ENCODE measurements at regions not wholly inside any gene's neighbourhood (a gene's known extent, or its start where the extent isn't known, plus 50 kb on each side); places are given as distances from the start of the nearest gene placed in this dataset.
"Not testable (repeated sequence)": the region's sequence is repeated elsewhere in the genome, so short reads cannot be mapped to it uniquely, and the experiment has no call there.

GRCh38 chr17:37859451-37859850, 64.8 kb upstream of the TBC1D3K start:
- DNase-seq (ENCODE audit: low spot score): no peak

- DNase-seq (ENCODE audit: low spot score): not testable (repeated sequence)
Observed at GRCh38 chr17:37858391-37858790, 65.8 kb upstream of the TBC1D3K start.

GRCh38 chr17:37856245-37856644, 68.0 kb upstream of the TBC1D3K start:
- DNase-seq (ENCODE audit: low spot score): no peak

GRCh38 chr17:37849617-37849972, 74.6 kb upstream of the TBC1D3K start:
- DNase-seq (ENCODE audit: low spot score): no peak

- DNase-seq (ENCODE audit: low spot score): no peak
Observed at GRCh38 chr17:37848690-37849616, 75.3 kb upstream of the TBC1D3K start.

- DNase-seq (ENCODE audit: low spot score): no peak
Observed at GRCh38 chr17:37847811-37848331, 76.3 kb upstream of the TBC1D3K start.

- no peak for DNase-seq (ENCODE audit: low spot score)
Observed at GRCh38 chr17:37847102-37847501, 77.1 kb upstream of the TBC1D3K start.

GRCh38 chr17:37844977-37845293, 79.3 kb upstream of the TBC1D3K start:
- no peak for DNase-seq (ENCODE audit: low spot score)

GRCh38 chr17:37844158-37844976, 79.8 kb upstream of the TBC1D3K start:
- DNase-seq (ENCODE audit: low spot score): peak; percentile 91

- DNase-seq (ENCODE audit: low spot score): no peak
Observed at GRCh38 chr17:37842401-37842800, 81.8 kb upstream of the TBC1D3K start.

GRCh38 chr17:37841232-37841631, 83.0 kb upstream of the TBC1D3K start:
- DNase-seq (ENCODE audit: low spot score): no peak

GRCh38 chr17:37840576-37840975, 83.6 kb upstream of the TBC1D3K start:
- no peak for DNase-seq (ENCODE audit: low spot score)

- no peak for DNase-seq (ENCODE audit: low spot score)
Observed at GRCh38 chr17:37839196-37839978, 84.8 kb upstream of the TBC1D3K start.

- DNase-seq (ENCODE audit: low spot score): no peak
Observed at GRCh38 chr17:37838276-37838675, 85.9 kb upstream of the TBC1D3K start.

GRCh38 chr17:37836593-37836992, 87.6 kb upstream of the TBC1D3K start:
- DNase-seq (ENCODE audit: low spot score): no peak

GRCh38 chr17:37834168-37834567, 89.3 kb upstream of the HNF1B start:
- DNase-seq (ENCODE audit: low spot score): no peak

GRCh38 chr17:37833237-37833859, 88.5 kb upstream of the HNF1B start:
- no peak for DNase-seq (ENCODE audit: low spot score)

- no peak for DNase-seq (ENCODE audit: low spot score)
Observed at GRCh38 chr17:37831986-37832385, 87.1 kb upstream of the HNF1B start.

GRCh38 chr17:37831492-37831891, 86.6 kb upstream of the HNF1B start:
- DNase-seq (ENCODE audit: low spot score): no peak

- DNase-seq (ENCODE audit: low spot score): peak; percentile 51
Observed at GRCh38 chr17:37830151-37830993, 85.5 kb upstream of the HNF1B start.

GRCh38 chr17:37829592-37830123, 84.8 kb upstream of the HNF1B start:
- no peak for DNase-seq (ENCODE audit: low spot score)
